ENCODE measurements at regions not wholly inside any gene's neighbourhood (a gene's known extent, or its start where the extent isn't known, plus 50 kb on each side); places are given as distances from the start of the nearest gene placed in this dataset.

GRCh38 chr11:127247261-127247851 lies 246.8 kb upstream of the KIRREL3 start:
- no peak for DNase-seq

GRCh38 chr11:127242676-127243075 lies 242.1 kb upstream of the KIRREL3 start:
- DNase-seq = no peak

GRCh38 chr11:127238321-127238720 lies 237.8 kb upstream of the KIRREL3 start:
- no peak for DNase-seq

- DNase-seq = no peak
Observed at GRCh38 chr11:127236776-127237175, 236.2 kb upstream of the KIRREL3 start.

DNA sequence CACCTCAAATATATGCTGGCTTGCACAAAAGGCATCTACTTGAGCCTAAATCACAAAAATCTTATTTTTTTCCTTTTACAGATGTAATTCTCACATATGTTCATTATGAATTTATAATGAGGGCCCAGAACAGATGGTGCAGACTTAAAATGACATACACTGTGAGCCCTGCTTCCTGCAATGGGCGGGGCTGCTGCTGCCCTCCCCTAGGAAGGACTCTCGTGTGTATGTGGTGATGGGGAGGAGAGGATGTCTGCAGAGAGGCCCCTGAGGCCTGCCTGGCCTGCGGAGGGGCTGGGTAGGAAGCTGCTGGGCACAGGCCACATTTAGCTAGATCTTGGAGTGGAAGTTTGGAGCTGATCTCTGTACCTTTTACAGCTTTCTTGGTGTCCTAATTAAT lies 233.4 kb upstream of the KIRREL3 start:
- no peak for DNase-seq

- no peak for DNase-seq
Observed at GRCh38 chr11:127230392-127230791, 229.8 kb upstream of the KIRREL3 start.

GRCh38 chr11:127226949-127227348 lies 226.4 kb upstream of the KIRREL3 start:
- peak; percentile 40 for DNase-seq

GRCh38 chr11:127226380-127226779 lies 225.8 kb upstream of the KIRREL3 start:
- DNase-seq = no peak

DNA sequence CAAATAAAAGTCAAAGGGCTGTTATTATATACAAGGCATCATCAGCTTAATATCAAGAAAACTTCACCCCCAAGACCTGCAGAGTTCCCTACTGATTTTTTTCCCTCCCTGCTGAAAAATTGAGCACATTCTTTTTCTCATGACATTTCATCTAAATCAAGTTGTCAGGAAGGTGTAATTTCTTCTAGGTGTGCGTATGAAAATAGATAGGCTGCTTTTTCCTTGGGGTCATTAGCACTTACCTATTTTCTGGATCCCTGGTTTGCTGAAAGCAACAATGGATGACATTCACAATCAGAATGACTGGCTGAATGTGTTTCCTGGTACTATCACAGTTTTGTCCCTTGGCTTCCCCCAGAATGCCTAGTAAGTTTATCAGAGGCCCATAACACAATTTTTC lies 225.0 kb upstream of the KIRREL3 start:
- no peak for DNase-seq

DNA sequence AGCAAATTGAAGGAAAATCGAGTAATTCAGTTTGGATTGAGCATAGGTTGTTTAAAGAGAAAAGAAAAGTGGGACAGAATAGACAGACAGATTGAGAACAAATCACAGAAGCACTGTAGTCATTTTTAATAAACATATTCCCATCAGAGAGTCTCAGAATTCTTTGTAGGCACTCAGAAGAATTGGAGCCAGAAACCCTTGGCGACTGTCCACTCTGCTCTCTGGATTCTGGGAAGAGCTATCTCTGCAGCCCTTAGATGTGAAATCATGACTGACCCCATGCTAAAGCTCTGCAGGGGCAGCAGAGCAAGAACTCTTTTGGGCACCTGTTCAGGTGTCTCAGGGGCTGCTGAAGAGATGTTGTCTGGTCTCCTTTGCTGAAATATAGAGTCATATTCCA lies 223.7 kb upstream of the KIRREL3 start:
- DNase-seq = no peak

GRCh38 chr11:127223633-127224032 lies 223.1 kb upstream of the KIRREL3 start:
- DNase-seq = no peak

DNA sequence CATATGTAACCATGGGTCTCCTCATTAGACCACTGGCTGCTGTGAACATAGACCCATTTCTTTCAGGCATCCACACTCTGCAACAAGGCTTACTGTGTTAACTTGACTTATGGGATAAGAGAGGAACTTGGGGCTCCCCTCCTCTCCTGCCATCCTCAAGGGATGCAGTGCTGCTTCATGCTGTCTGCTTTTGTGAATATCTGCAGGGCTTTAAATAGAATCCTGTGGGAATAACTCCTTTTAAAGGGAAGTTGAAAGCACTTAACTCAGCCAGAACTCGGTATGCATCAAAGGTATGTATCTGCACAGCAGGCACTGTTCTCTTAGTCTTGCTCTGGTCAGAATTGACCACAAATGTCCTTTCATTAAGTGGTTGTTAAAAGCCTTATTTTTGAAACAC lies 222.5 kb upstream of the KIRREL3 start:
- DNase-seq = no peak

DNA sequence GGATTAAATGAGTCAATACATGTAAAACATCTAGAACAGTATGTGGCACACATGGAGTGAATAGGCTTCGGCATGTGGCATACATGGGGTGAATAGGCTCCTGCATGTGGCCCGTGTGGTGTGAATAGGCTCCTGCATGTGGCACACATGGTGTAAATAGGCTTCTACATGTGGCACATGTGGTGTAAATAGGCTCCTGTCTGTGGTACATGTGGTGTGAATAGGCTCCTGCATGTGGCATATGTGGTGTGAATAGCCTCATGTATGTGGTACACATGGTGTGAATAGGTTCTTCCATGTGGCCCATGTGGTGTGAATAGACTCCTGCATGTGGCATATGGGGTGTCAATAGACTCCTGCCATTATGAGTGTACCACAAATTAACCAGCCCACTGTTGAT lies 219.1 kb upstream of the KIRREL3 start:
- no peak for DNase-seq

DNA sequence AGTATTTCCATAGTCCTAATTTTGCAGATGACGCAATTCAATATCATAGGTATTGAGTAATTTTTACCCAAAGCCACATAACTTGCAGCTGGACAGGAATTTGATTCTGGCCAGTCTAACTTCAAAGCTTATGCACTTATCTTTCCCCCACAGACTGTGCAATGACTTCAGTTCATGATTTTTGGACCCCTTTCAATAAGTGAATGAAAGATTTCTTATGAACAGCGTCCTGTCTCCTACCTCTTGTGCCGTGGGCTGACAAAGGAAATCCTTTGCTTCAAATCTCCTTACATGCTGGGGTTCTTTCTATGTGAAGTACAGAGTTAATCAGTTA lies 217.7 kb upstream of the KIRREL3 start:
- DNase-seq = no peak

DNA sequence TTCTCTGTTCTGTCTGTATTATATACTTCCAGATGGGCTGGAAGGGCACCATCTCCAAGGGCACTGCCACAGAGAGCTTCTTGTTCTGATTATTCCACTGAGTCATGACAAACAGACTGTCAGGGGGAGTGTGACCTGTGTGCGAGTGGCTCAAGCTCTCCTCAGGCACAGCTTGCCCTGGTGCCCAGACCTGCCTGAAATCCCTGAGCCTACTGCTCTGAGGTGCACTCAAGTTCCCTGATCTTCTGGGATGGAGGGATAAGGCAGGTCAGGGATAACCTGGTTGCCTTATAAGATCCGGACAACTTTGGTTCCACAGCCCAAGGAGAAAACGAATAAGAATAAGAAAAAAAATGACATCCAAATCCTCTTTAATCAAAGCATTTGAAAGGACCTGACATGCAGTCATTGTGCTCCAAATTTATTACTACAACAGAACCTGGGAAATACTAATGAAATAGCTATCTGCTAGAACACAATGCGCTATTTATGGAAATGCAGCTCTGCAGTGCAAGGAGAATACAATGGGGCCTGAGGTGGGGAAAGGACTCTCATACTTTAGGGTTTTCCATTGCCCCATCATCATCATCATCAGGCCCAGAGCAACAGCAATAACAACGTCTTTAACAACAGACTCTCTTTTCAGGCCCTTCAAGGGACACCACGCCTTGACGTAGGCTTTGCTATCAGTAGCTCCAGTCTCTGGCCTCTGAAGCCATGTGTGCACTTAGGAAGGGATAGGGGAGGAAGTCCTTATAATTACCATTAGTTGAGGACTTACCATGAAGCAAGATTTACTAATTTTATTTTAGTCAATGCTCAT lies 217.1 kb upstream of the KIRREL3 start:
- DNase-seq = no peak

DNA sequence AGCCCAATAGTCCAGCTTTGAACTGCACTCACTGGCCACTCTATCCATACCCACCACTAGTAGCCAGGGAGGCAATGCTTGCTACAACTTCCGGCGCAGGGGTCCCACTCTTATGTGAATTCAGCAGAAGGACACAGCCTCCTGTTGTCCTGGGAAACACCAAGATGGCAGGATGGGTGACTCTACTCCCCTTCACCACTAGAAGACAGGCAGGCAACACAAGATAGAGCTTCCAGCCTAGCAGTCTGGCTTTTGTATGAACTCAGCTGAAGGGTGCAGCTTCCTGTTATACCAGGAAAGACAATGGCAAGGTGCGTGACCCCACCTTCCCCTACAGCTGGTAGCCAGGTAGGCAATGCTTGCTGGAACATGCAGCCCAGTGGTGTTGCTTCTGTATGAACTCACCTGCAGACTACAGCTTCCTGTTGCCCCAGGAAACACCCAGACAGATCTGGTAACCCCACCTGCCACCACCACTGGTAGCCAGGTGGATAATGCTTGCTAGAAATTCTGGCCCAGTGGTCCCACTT lies 205.2 kb upstream of the KIRREL3 start:
- DNase-seq = no peak

GRCh38 chr11:127203490-127203889 lies 202.9 kb upstream of the KIRREL3 start:
- no peak for DNase-seq

DNA sequence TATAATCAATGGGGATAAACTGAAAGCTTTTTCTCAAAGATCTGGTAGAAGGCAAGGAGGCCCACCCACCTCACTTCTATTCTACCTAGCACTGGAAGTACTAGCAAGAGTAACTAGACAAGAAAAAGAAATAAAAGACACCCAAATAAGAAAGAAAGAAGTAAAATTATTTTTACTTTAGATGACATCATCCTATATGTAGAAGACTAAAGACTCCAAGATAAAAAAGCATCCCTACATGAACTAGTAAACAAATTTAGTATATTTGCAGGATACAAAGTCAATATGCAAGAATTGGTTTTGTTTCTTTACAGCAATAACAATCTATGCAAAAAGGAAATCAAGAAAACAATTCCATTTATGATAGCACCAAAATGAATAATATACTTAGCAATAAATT lies 201.5 kb upstream of the KIRREL3 start:
- DNase-seq = no peak

DNA sequence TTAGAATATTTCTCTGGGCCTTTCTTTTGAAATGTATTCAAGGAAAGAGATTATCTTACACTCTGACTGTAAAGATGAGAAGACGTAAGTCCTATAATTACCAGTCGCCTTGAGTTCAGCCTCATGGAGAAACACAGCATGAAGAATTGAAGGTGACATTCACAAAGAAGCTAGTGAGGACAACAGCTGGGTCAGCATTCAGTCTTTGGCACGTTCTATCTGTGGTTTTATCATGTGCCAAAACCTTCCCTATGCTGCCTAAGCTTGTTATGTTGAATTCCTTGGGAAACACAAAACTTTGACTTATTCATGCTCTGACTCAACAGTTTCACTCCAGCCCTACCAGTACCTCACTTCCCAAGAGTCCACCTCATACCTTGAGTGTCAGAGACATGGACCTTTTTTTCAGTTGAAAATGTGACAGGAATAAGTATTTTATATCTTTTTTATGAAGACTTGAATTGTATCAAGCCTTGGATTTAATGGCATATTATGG lies 198.8 kb upstream of the KIRREL3 start:
- no peak for DNase-seq

GRCh38 chr11:127195501-127196120 lies 195.0 kb upstream of the KIRREL3 start:
- no peak for DNase-seq

DNA sequence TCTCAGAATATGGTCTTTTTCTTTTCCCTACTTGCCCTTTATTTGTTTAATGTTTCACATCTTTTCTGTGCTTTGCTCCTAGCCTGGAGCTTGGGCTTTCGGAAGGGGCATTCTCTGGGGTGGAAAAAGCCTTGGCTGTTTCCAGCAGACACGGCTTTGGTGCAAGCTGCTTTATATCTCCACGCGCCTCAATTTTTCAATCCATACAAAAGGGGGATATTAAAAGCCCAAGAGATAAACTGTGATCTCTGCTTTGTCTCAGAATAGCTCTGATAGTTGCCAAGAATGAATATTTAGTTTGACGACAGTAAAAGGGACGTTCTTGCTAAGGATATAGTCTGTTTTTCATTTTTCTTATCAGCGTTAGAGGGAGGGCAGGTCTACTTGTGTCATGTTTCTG lies 194.0 kb upstream of the KIRREL3 start:
- DNase-seq = no peak

- no peak for DNase-seq
Observed at GRCh38 chr11:127193950-127194349, 193.4 kb upstream of the KIRREL3 start.

DNA sequence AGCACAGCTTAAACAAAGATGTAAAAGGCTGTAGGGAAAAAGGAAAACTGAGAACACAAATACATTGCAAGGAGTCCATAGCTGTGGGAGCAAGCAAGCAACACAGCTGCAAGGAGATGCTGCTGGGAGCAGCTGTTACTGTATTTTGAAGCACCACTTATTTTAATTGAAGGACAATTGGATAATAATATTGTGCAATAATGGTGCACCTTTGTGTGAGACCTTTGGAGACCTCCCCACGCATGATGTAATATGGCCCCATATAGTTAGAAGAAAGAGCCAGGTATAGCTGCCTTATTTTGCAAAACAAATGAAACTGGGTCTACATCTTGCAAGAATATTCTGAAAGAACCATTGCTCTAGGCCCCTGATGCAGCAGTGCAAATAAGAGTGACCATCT lies 191.1 kb upstream of the KIRREL3 start:
- no peak for DNase-seq

GRCh38 chr11:127191261-127191660 lies 190.7 kb upstream of the KIRREL3 start:
- no peak for DNase-seq
